Caco-2 (cell line): ENCODE measurements at regions not wholly inside any gene's neighbourhood (a gene's known extent, or its start where the extent isn't known, plus 50 kb on each side); places are given as distances from the start of the nearest gene placed in this dataset.

ENCODE experiments used
- BruUV-seq: library from RNA; stranded (reverse); fragments of 400-500 nt; replicated peaks from 2 replicates; lab custom pipeline; 2021; lab: Mats Ljungman, UMichigan
- CTCF ChIA-PET: fragments of 300-600 bp; sonication (Branson Sonifier 250); formaldehyde crosslinking; loops from one replicate; lab custom pipeline; 2022; ENCODE audit warnings: antibody characterized with exemption; lab: Charles Lee
- POLR2A ChIA-PET: fragments of 300-600 bp; sonication (Branson Sonifier 250); formaldehyde crosslinking; loops from one replicate; lab custom pipeline; 2022; ENCODE audit warnings: antibody characterized with exemption; lab: Charles Lee
- DNase-seq, 2 experiments: peaks; one replicate each; pipeline versions ENCODE4 v3.0.0 to v3.0.0-alpha.2; 2020 to 2022
- H3K27me3 ChIP-seq: replicated peaks from 2 replicates; pipeline ENCODE4 v1.6.0; 2011; ENCODE audit warnings: low read length; ENCODE audit not compliant: control insufficient read depth, insufficient read depth
- H3K36me3 ChIP-seq: 2 replicates; pipeline ENCODE4 v1.5.1; 2011; ENCODE audit warnings: low read length; ENCODE audit not compliant: control insufficient read depth, insufficient read depth
- H3K4me1 ChIP-seq: fragments of 250-450 bp; sonication (Bioruptor Pico); 2 replicates; pipeline ENCODE4 v1.5.1; 2020; ENCODE audit warnings: mild to moderate bottlenecking
- H3K4me3 ChIP-seq: 2 replicates; pipeline ENCODE4 v1.5.1; 2011; ENCODE audit warnings: low read depth, mild to moderate bottlenecking, control low read depth, low read length
- H3K9me3 ChIP-seq: fragments of 250-450 bp; sonication (Bioruptor Pico); 2 replicates; pipeline ENCODE4 v1.5.1; 2020; ENCODE audit warnings: mild to moderate bottlenecking, moderate library complexity
- H3K27ac Mint-ChIP-seq: one replicate; pipeline ENCODE4 v1.8.0; 2022; ENCODE audit warnings: mixed read lengths; ENCODE audit not compliant: unreplicated experiment
- H3K27me3 Mint-ChIP-seq: one replicate; pipeline ENCODE4 v1.8.0; 2022; ENCODE audit warnings: mixed read lengths; ENCODE audit not compliant: insufficient read depth, unreplicated experiment
- H3K36me3 Mint-ChIP-seq: one replicate; pipeline ENCODE4 v1.8.0; 2022; ENCODE audit warnings: mild to moderate bottlenecking, mixed read lengths; ENCODE audit not compliant: insufficient read depth, unreplicated experiment
- H3K4me1 Mint-ChIP-seq: one replicate; pipeline ENCODE4 v1.8.0; 2022; ENCODE audit warnings: low read depth, mixed read lengths; ENCODE audit not compliant: unreplicated experiment
- H3K4me3 Mint-ChIP-seq: one replicate; pipeline ENCODE4 v1.8.0; 2022; ENCODE audit warnings: mild to moderate bottlenecking, moderate library complexity, mixed read lengths; ENCODE audit not compliant: unreplicated experiment
- H3K9me3 Mint-ChIP-seq: one replicate; pipeline ENCODE4 v1.8.0; 2022; ENCODE audit warnings: mixed read lengths; ENCODE audit not compliant: unreplicated experiment
- CTCF ChIP-seq, 2 experiments: fragments of 200-600 bp in 1 of 2; IDR thresholded peaks; 1 replicate in 1 of 2; 2 replicates in 1 of 2; pipeline versions ENCODE4 v1.5.1 to v1.8.0; 2011 to 2022; ENCODE audit warnings: antibody characterized with exemption in 1 of 2, control low read depth in 1 of 2, inconsistent platforms in 1 of 2, low read depth in 1 of 2, low read length in 1 of 2, mild to moderate bottlenecking in 1 of 2, moderate library complexity in 1 of 2; ENCODE audit not compliant: insufficient read depth in 1 of 2, severe bottlenecking in 1 of 2, unreplicated experiment in 1 of 2
- intact Hi-C: fragments of 100-400 bp; cut with micrococcal nuclease; formaldehyde crosslinking; loops from one replicate; pipeline ENCODE4 v1.10.0; 2022; ENCODE audit not compliant: unreplicated experiment

GRCh38 chr6:120392941-120393340, 941.3 kb downstream of the TBC1D32 start:
- ChIA-PET CTCF (no interaction called here), POLR2A (no interaction called here)
- DNase-seq: no peak
- no peaks in the 10 kb centered on the region for H3K9me3 Mint-ChIP-seq
- no peak overlapping the region for H3K4me3 Mint-ChIP-seq
- Histone ChIP-seq H3K9me3 (no peaks in the 10 kb centered on the region), H3K4me3 (no peak overlapping the region), H3K36me3 (no peaks in the 10 kb centered on the region), H3K4me1 (no peaks in the 10 kb centered on the region), H3K27me3 (no peaks in the 10 kb centered on the region)
- no peaks in the 10 kb centered on the region for H3K36me3 Mint-ChIP-seq
- no TSS peak for BruUV-seq
- no peaks in the 10 kb centered on the region for H3K4me1 Mint-ChIP-seq
- peaks cover 3% of the 10 kb centered on the region for H3K27me3 Mint-ChIP-seq
- no peak overlapping the region for H3K27ac Mint-ChIP-seq
- intact Hi-C loops: no loop called here
- TF ChIP-seq CTCF (IDR thresholded peaks at IDR 0.05; ENCODE audit: insufficient read depth in 1 of 2, low read depth in 1 of 2, low read length in 1 of 2, severe bottlenecking in 1 of 2, unreplicated experiment in 1 of 2): no peak

GRCh38 chr6:120384671-120385070, 949.6 kb downstream of the TBC1D32 start:
- intact Hi-C loops: no loop called here
- no peaks in the 10 kb centered on the region for H3K36me3 ChIP-seq
- no peaks in the 10 kb centered on the region for H3K9me3 ChIP-seq
- Mint-ChIP-seq H3K27me3 (peaks cover 3% of the 10 kb centered on the region), H3K4me1 (no peaks in the 10 kb centered on the region), H3K27ac (no peak overlapping the region), H3K4me3 (no peak overlapping the region), H3K9me3 (no peaks in the 10 kb centered on the region), H3K36me3 (no peaks in the 10 kb centered on the region)
- POLR2A ChIA-PET: no interaction called here
- H3K27me3 ChIP-seq: no peaks in the 10 kb centered on the region
- no peak for DNase-seq
- TF ChIP-seq CTCF (IDR thresholded peaks at IDR 0.05; ENCODE audit: insufficient read depth in 1 of 2, low read depth in 1 of 2, low read length in 1 of 2, severe bottlenecking in 1 of 2, unreplicated experiment in 1 of 2): no peak
- H3K4me1 ChIP-seq: no peaks in the 10 kb centered on the region
- CTCF ChIA-PET: no interaction called here
- no TSS peak for BruUV-seq
- no peak overlapping the region for H3K4me3 ChIP-seq

GRCh38 chr6:120383681-120384080, 950.6 kb downstream of the TBC1D32 start:
- no peaks in the 10 kb centered on the region for H3K36me3 ChIP-seq
- Mint-ChIP-seq H3K4me1 (no peaks in the 10 kb centered on the region), H3K9me3 (no peaks in the 10 kb centered on the region), H3K27me3 (no peaks in the 10 kb centered on the region), H3K27ac (no peak overlapping the region), H3K36me3 (no peaks in the 10 kb centered on the region), H3K4me3 (no peak overlapping the region)
- no peaks in the 10 kb centered on the region for H3K4me1 ChIP-seq
- BruUV-seq: no TSS peak
- no peak for DNase-seq
- H3K27me3 ChIP-seq: no peaks in the 10 kb centered on the region
- H3K4me3 ChIP-seq: no peak overlapping the region
- intact Hi-C loops: no loop called here
- CTCF ChIA-PET: no interaction called here
- no peaks in the 10 kb centered on the region for H3K9me3 ChIP-seq
- TF ChIP-seq CTCF (IDR thresholded peaks at IDR 0.05; ENCODE audit: insufficient read depth in 1 of 2, low read depth in 1 of 2, low read length in 1 of 2, severe bottlenecking in 1 of 2, unreplicated experiment in 1 of 2): no peak
- POLR2A ChIA-PET: no interaction called here
